PC-9 (cell line): ENCODE measurements at regions not wholly inside any gene's neighbourhood (a gene's known extent, or its start where the extent isn't known, plus 50 kb on each side); places are given as distances from the start of the nearest gene placed in this dataset.

Experiments used
- BruUV-seq: library from RNA; stranded (reverse); fragments of 400-500 nt; replicated peaks from 2 replicates; lab custom pipeline; 2021; lab: Mats Ljungman, UMichigan
- CTCF ChIA-PET: fragments of 300-600 bp; sonication (Branson Sonifier 250); formaldehyde crosslinking; loops from one replicate; lab custom pipeline; 2022; ENCODE audit warnings: antibody characterized with exemption; lab: Charles Lee
- POLR2A ChIA-PET: fragments of 300-600 bp; sonication (Branson Sonifier 250); formaldehyde crosslinking; loops from one replicate; lab custom pipeline; 2022; ENCODE audit warnings: antibody characterized with exemption; ENCODE audit not compliant: unreplicated experiment; lab: Charles Lee
- DNase-seq, 2 experiments: peaks; one replicate each; pipeline versions ENCODE4 v3.0.0 to v3.0.0-alpha.2; 2015 to 2022; ENCODE audit warnings: mixed read lengths in 1 of 2
- H2AFZ ChIP-seq: fragments of 200-600 bp; sonication (generic); 2 replicates; pipeline ENCODE4 v1.8.1; 2017; ENCODE audit warnings: antibody characterized with exemption
- H3F3A ChIP-seq: fragments of 200-600 bp; sonication (generic); 2 replicates; pipeline ENCODE4 v1.8.1; 2017; ENCODE audit warnings: antibody characterized with exemption, mild to moderate bottlenecking, low read depth; ENCODE audit not compliant: insufficient read depth
- H3K27ac ChIP-seq: fragments of 200-600 bp; sonication (generic); 2 replicates; pipeline ENCODE4 v1.6.1; 2016; ENCODE audit warnings: mixed run types
- H3K27me3 ChIP-seq: fragments of 200-600 bp; sonication (generic); 2 replicates; pipeline ENCODE4 v1.6.1; 2016; ENCODE audit warnings: low read depth, mixed run types; ENCODE audit not compliant: insufficient read depth
- H3K36me3 ChIP-seq: fragments of 200-600 bp; sonication (generic); 2 replicates; pipeline ENCODE4 v1.6.1; 2016; ENCODE audit warnings: low read depth, mixed run types
- H3K4me1 ChIP-seq: fragments of 200-600 bp; sonication (generic); replicated peaks from 2 replicates; pipeline ENCODE4 v1.6.1; 2016; ENCODE audit warnings: mixed run types; ENCODE audit not compliant: insufficient read depth
- H3K4me2 ChIP-seq: fragments of 200-600 bp; sonication (generic); 2 replicates; pipeline ENCODE4 v1.6.1; 2017; ENCODE audit warnings: mixed run types
- H3K4me3 ChIP-seq: fragments of 200-600 bp; sonication (generic); 2 replicates; pipeline ENCODE4 v1.6.1; 2016; ENCODE audit warnings: mixed run types
- H3K79me2 ChIP-seq: fragments of 200-600 bp; sonication (generic); 2 replicates; pipeline ENCODE4 v1.6.1; 2017; ENCODE audit warnings: low read depth, mixed run types
- H3K9me2 ChIP-seq: fragments of 200-600 bp; sonication (generic); 2 replicates; pipeline ENCODE4 v1.8.1; 2017; ENCODE audit warnings: mild to moderate bottlenecking; ENCODE audit not compliant: insufficient read depth
- H3K9me3 ChIP-seq: fragments of 200-600 bp; sonication (generic); 2 replicates; pipeline ENCODE4 v1.8.1; 2016; ENCODE audit warnings: low read depth; ENCODE audit not compliant: insufficient read depth
- H4K20me1 ChIP-seq: fragments of 200-600 bp; sonication (generic); 2 replicates; pipeline ENCODE4 v1.8.1; 2017; ENCODE audit not compliant: insufficient read depth
- CTCF ChIP-seq: fragments of 200-600 bp; sonication (generic); conservative IDR thresholded peaks from 2 replicates; pipeline ENCODE4 v1.6.1; 2017; ENCODE audit warnings: mixed run types, antibody characterized with exemption, mild to moderate bottlenecking, moderate library complexity
- EZH2 ChIP-seq: fragments of 200-600 bp; sonication (generic); IDR thresholded peaks from 2 replicates; pipeline ENCODE4 v1.8.0; 2017; ENCODE audit warnings: antibody characterized with exemption, low read depth
- intact Hi-C: fragments of 100-400 bp; cut with micrococcal nuclease; formaldehyde crosslinking; loops from one replicate; pipeline ENCODE4 v1.10.0; 2022; ENCODE audit not compliant: unreplicated experiment

- H3K9me2 ChIP-seq = no peaks in the 10 kb centered on the region
- TF ChIP-seq CTCF (peak; percentile 41; the same call in 1 of the 2 replicates), EZH2 (no peak)
- no peak overlapping the region for H3K27ac ChIP-seq
- intact Hi-C loops = no loop called here
- H3K4me2 ChIP-seq = no peak overlapping the region
- ChIA-PET POLR2A (no interaction called here), CTCF (no interaction called here)
- H3K36me3 ChIP-seq = no peaks in the 10 kb centered on the region
- H3K4me1 ChIP-seq = no peaks in the 10 kb centered on the region
- no peaks in the 10 kb centered on the region for H3K27me3 ChIP-seq
- DNase-seq = no peak
- H3K79me2 ChIP-seq = no peaks in the 10 kb centered on the region
- H4K20me1 ChIP-seq = no peaks in the 10 kb centered on the region
- no peaks in the 10 kb centered on the region for H3K9me3 ChIP-seq
- no peak overlapping the region for H3K4me3 ChIP-seq
- BruUV-seq = no TSS peak
- no peak overlapping the region for H2AFZ ChIP-seq
- no peaks in the 10 kb centered on the region for H3F3A ChIP-seq
Observed at GRCh38 chr4:178633263-178633662, 1191.0 kb upstream of the AGA start.

- Histone ChIP-seq H3K36me3 (no peaks in the 10 kb centered on the region), H3K4me2 (no peak overlapping the region), H3K9me2 (no peaks in the 10 kb centered on the region), H3K4me3 (no peak overlapping the region), H3F3A (no peaks in the 10 kb centered on the region), H4K20me1 (no peaks in the 10 kb centered on the region), H3K4me1 (no peaks in the 10 kb centered on the region), H2AFZ (no peak overlapping the region), H3K79me2 (no peaks in the 10 kb centered on the region), H3K27me3 (no peaks in the 10 kb centered on the region), H3K9me3 (no peaks in the 10 kb centered on the region), H3K27ac (no peak overlapping the region)
- POLR2A ChIA-PET = no interaction called here
- no peak for DNase-seq
- intact Hi-C loops = no loop called here
- CTCF ChIA-PET = no interaction called here
- no TSS peak for BruUV-seq
- TF ChIP-seq CTCF = no peak
- no peak for TF ChIP-seq EZH2
Observed at GRCh38 chr4:178664621-178665020, 1222.4 kb upstream of the AGA start.

- H3K27me3 ChIP-seq = no peaks in the 10 kb centered on the region
- H3K4me1 ChIP-seq = no peaks in the 10 kb centered on the region
- H2AFZ ChIP-seq = no peak overlapping the region
- H3K9me3 ChIP-seq = no peaks in the 10 kb centered on the region
- H3K27ac ChIP-seq = no peak overlapping the region
- POLR2A ChIA-PET = no interaction called here
- intact Hi-C loops = no loop called here
- no TSS peak for BruUV-seq
- no peak overlapping the region for H3K4me2 ChIP-seq
- TF ChIP-seq EZH2 = no peak
- TF ChIP-seq CTCF = no peak
- no peak overlapping the region for H3K4me3 ChIP-seq
- H3K9me2 ChIP-seq = no peaks in the 10 kb centered on the region
- no peak for DNase-seq
- CTCF ChIA-PET = no interaction called here
- no peaks in the 10 kb centered on the region for H3K36me3 ChIP-seq
- no peaks in the 10 kb centered on the region for H4K20me1 ChIP-seq
- no peaks in the 10 kb centered on the region for H3K79me2 ChIP-seq
- H3F3A ChIP-seq = no peaks in the 10 kb centered on the region
Observed at GRCh38 chr4:178665916-178666315, 1223.7 kb upstream of the AGA start.
